ENCODE measurements at regions not wholly inside any gene's neighbourhood (a gene's known extent, or its start where the extent isn't known, plus 50 kb on each side); places are given as distances from the start of the nearest gene placed in this dataset.
"Not testable (repeated sequence)": the region's sequence is repeated elsewhere in the genome, so short reads cannot be mapped to it uniquely, and the experiment has no call there.

DNA sequence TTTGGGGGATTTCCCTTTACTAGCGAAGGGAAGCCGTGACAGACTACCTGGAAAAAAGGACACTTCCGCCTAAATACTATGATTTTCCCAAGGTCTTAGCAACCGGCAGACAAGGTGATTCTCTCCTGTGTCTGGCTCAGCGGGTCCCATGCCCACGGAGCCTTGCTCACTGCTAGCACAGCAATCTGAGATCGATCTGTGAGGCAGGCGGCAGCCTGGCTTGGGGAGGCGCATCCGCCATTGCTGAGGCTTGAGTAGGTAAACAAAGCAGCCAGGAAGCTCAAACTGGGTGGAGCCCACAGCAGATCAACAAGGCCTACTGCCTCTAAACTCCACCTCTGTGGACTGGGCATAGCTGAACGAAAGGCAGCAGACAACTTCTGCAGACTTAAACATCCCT, 385.9 kb upstream of the CXorf51A start:
- not testable (repeated sequence) for TF ChIP-seq POLR2A (IDR thresholded peaks at IDR 0.05)
- TF ChIP-seq, protein P1, sequence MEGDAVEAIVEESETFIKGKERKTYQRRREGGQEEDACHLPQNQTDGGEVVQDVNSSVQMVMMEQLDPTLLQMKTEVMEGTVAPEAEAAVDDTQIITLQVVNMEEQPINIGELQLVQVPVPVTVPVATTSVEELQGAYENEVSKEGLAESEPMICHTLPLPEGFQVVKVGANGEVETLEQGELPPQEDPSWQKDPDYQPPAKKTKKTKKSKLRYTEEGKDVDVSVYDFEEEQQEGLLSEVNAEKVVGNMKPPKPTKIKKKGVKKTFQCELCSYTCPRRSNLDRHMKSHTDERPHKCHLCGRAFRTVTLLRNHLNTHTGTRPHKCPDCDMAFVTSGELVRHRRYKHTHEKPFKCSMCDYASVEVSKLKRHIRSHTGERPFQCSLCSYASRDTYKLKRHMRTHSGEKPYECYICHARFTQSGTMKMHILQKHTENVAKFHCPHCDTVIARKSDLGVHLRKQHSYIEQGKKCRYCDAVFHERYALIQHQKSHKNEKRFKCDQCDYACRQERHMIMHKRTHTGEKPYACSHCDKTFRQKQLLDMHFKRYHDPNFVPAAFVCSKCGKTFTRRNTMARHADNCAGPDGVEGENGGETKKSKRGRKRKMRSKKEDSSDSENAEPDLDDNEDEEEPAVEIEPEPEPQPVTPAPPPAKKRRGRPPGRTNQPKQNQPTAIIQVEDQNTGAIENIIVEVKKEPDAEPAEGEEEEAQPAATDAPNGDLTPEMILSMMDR (IDR thresholded peaks at IDR 0.05) = not testable (repeated sequence)
